ENCODE measurements at regions not wholly inside any gene's neighbourhood (a gene's known extent, or its start where the extent isn't known, plus 50 kb on each side); places are given as distances from the start of the nearest gene placed in this dataset.

- Histone ChIP-seq H3K27ac (ENCODE audit: low read depth, low read length) (no peak overlapping the region), H3F3A (ENCODE audit: insufficient read depth) (no peaks in the 10 kb centered on the region), H3K9me2 (replicated peaks; ENCODE audit: insufficient read depth, low read length) (no peaks in the 10 kb centered on the region), H3K4me3 (ENCODE audit: insufficient read depth, low read length, poor library complexity, severe bottlenecking) (no peak overlapping the region), H3K27me3 (ENCODE audit: low read length) (no peaks in the 10 kb centered on the region), H3K9ac (ENCODE audit: low read length) (no peak overlapping the region), H3K9me3 (ENCODE audit: insufficient read depth, low read length) (no peaks in the 10 kb centered on the region), H3K36me3 (ENCODE audit: low read length) (no peaks in the 10 kb centered on the region), H2AFZ (ENCODE audit: low read depth, low read length, severe bottlenecking) (no peak overlapping the region), H3K4me2 (ENCODE audit: low read depth, low read length, poor library complexity, severe bottlenecking) (no peak overlapping the region), H3K79me2 (ENCODE audit: insufficient read depth, low read length) (no peaks in the 10 kb centered on the region), H4K20me1 (ENCODE audit: low read depth, low read length) (no peaks in the 10 kb centered on the region)
- TF ChIP-seq CTCF (IDR thresholded peaks at IDR 0.05; ENCODE audit: insufficient read depth, low read length, poor library complexity, severe bottlenecking) (no peak), EZH2phosphoT487 (conservative IDR thresholded peaks at IDR 0.05; ENCODE audit: low read length) (no peak)
Observed at GRCh38 chr11:70570693-70571395, 172.5 kb downstream of the CTTN start.

- Histone ChIP-seq H3K4me3 (ENCODE audit: insufficient read depth, low read length, poor library complexity, severe bottlenecking) (no peak overlapping the region), H3K36me3 (ENCODE audit: low read length) (no peaks in the 10 kb centered on the region), H3K79me2 (ENCODE audit: insufficient read depth, low read length) (no peaks in the 10 kb centered on the region), H3K9me3 (ENCODE audit: insufficient read depth, low read length) (no peaks in the 10 kb centered on the region), H3F3A (ENCODE audit: insufficient read depth) (no peaks in the 10 kb centered on the region), H3K9ac (ENCODE audit: low read length) (no peak overlapping the region), H3K9me2 (replicated peaks; ENCODE audit: insufficient read depth, low read length) (no peaks in the 10 kb centered on the region), H2AFZ (ENCODE audit: low read depth, low read length, severe bottlenecking) (no peak overlapping the region), H3K4me2 (ENCODE audit: low read depth, low read length, poor library complexity, severe bottlenecking) (no peak overlapping the region), H4K20me1 (ENCODE audit: low read depth, low read length) (no peaks in the 10 kb centered on the region), H3K27me3 (ENCODE audit: low read length) (no peaks in the 10 kb centered on the region), H3K27ac (ENCODE audit: low read depth, low read length) (no peak overlapping the region)
- TF ChIP-seq EZH2phosphoT487 (conservative IDR thresholded peaks at IDR 0.05; ENCODE audit: low read length) (no peak), CTCF (IDR thresholded peaks at IDR 0.05; ENCODE audit: insufficient read depth, low read length, poor library complexity, severe bottlenecking) (no peak)
Observed at GRCh38 chr11:70572974-70573260, 174.6 kb downstream of the CTTN start.

GRCh38 chr11:70573701-70574151, 175.4 kb downstream of the CTTN start:
- H3K9ac ChIP-seq (ENCODE audit: low read length), result no peak overlapping the region
- no peaks in the 10 kb centered on the region for H3K9me3 ChIP-seq (ENCODE audit: insufficient read depth, low read length)
- H3F3A ChIP-seq (ENCODE audit: insufficient read depth), result no peaks in the 10 kb centered on the region
- no peaks in the 10 kb centered on the region for H3K9me2 ChIP-seq (replicated peaks; ENCODE audit: insufficient read depth, low read length)
- no peak overlapping the region for H3K4me2 ChIP-seq (ENCODE audit: low read depth, low read length, poor library complexity, severe bottlenecking)
- H3K27me3 ChIP-seq (ENCODE audit: low read length), result no peaks in the 10 kb centered on the region
- H3K27ac ChIP-seq (ENCODE audit: low read depth, low read length), result no peak overlapping the region
- H4K20me1 ChIP-seq (ENCODE audit: low read depth, low read length), result no peaks in the 10 kb centered on the region
- H2AFZ ChIP-seq (ENCODE audit: low read depth, low read length, severe bottlenecking), result no peak overlapping the region
- no peaks in the 10 kb centered on the region for H3K36me3 ChIP-seq (ENCODE audit: low read length)
- H3K4me3 ChIP-seq (ENCODE audit: insufficient read depth, low read length, poor library complexity, severe bottlenecking), result no peak overlapping the region
- H3K79me2 ChIP-seq (ENCODE audit: insufficient read depth, low read length), result no peaks in the 10 kb centered on the region
- TF ChIP-seq CTCF (IDR thresholded peaks at IDR 0.05; ENCODE audit: insufficient read depth, low read length, poor library complexity, severe bottlenecking), result no peak
- TF ChIP-seq EZH2phosphoT487 (conservative IDR thresholded peaks at IDR 0.05; ENCODE audit: low read length), result no peak
